ENCODE measurements at regions not wholly inside any gene's neighbourhood (a gene's known extent, or its start where the extent isn't known, plus 50 kb on each side); places are given as distances from the start of the nearest gene placed in this dataset.
"Not testable (repeated sequence)": the region's sequence is repeated elsewhere in the genome, so short reads cannot be mapped to it uniquely, and the experiment has no call there.

- no peak for DNase-seq
Measured at GRCh38 chr19:33866696-33867095, 70.0 kb downstream of the KCTD15 start.

- DNase-seq, result no peak
Measured at GRCh38 chr19:33868076-33868735, 71.5 kb downstream of the KCTD15 start.

- no peak for DNase-seq
Measured at GRCh38 chr19:33868788-33869412, 72.2 kb downstream of the KCTD15 start.

- not testable (repeated sequence) for DNase-seq
Measured at GRCh38 chr19:33870298-33870932, 73.7 kb downstream of the KCTD15 start.

- DNase-seq, result no peak
Measured at GRCh38 chr19:33871605-33872004, 74.9 kb downstream of the KCTD15 start.

- no peak for DNase-seq
Measured at GRCh38 chr19:33872445-33873320, 76.0 kb downstream of the KCTD15 start.

- DNase-seq, result no peak
Measured at GRCh38 chr19:33875071-33875470, 78.4 kb downstream of the KCTD15 start.

- DNase-seq, result no peak
Measured at GRCh38 chr19:33876192-33876591, 79.5 kb downstream of the KCTD15 start.

- no peak for DNase-seq
Measured at GRCh38 chr19:33878030-33878544, 81.4 kb downstream of the KCTD15 start.

- DNase-seq, result no peak
Measured at GRCh38 chr19:33878910-33879810, 82.5 kb downstream of the KCTD15 start.

- no peak for DNase-seq
Measured at GRCh38 chr19:33879818-33880575, 83.3 kb downstream of the KCTD15 start.

GRCh38 chr19:33883859-33884519, 87.3 kb downstream of the KCTD15 start:
- DNase-seq, result no peak

- DNase-seq, result no peak
Measured at GRCh38 chr19:33885236-33885635, 88.6 kb downstream of the KCTD15 start.

- DNase-seq, result no peak
Measured at GRCh38 chr19:33887891-33888290, 91.2 kb downstream of the KCTD15 start.

- no peak for DNase-seq
Measured at GRCh38 chr19:33888665-33889064, 92.0 kb downstream of the KCTD15 start.

GRCh38 chr19:33890569-33890968, 93.9 kb downstream of the KCTD15 start:
- DNase-seq, result no peak

- DNase-seq, result no peak
Measured at GRCh38 chr19:33891773-33892172, 95.1 kb downstream of the KCTD15 start.

GRCh38 chr19:33894787-33895186, 98.1 kb downstream of the KCTD15 start:
- DNase-seq, result no peak

- no peak for DNase-seq
Measured at GRCh38 chr19:33895366-33895765, 98.7 kb downstream of the KCTD15 start.

Data from left kidney (tissue), 1 donor.